ENCODE measurements at regions not wholly inside any gene's neighbourhood (a gene's known extent, or its start where the extent isn't known, plus 50 kb on each side); places are given as distances from the start of the nearest gene placed in this dataset.

DNA sequence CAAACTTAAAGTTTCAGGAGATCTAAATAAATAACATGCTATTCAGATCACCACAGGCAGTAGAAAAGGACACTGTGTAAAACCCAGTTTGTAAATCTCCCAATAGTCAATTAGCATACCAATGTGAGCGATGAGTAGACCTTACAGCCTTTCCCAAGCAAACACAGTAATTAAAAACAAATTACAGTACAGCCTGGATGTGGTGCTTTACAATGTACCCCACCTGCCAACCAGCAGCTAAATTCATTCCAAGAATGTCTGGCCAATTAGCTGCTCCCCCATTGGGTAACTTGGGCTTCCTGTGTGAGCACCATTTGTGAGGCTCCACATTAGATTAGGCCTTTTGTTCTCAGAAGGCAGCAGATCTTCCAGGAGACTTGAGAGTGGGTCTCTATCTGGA lies 635.0 kb downstream of the TBL1XR1 start:
- no peak for DNase-seq (ENCODE audit: low read depth, low spot score)

DNA sequence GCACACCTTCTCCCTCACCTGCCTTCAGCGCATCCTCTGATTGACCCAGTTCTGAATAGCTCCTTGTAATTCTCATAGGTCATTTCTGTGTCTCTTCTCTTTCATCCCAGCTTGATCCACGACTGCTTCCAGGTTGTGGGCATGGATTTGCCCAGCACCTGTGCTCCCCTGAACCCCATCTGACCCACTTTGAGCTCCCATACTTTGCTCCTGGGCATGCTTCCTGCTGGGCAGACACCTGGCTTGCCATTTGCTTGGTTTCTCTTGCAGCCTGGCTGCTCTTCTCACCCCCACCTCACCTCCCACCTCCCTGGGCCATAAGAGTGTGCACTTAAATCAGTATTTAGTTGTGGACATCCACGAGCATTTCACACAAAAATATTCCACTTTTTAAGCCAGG lies 635.5 kb downstream of the TBL1XR1 start:
- no peak for DNase-seq (ENCODE audit: low read depth, low spot score)

DNA sequence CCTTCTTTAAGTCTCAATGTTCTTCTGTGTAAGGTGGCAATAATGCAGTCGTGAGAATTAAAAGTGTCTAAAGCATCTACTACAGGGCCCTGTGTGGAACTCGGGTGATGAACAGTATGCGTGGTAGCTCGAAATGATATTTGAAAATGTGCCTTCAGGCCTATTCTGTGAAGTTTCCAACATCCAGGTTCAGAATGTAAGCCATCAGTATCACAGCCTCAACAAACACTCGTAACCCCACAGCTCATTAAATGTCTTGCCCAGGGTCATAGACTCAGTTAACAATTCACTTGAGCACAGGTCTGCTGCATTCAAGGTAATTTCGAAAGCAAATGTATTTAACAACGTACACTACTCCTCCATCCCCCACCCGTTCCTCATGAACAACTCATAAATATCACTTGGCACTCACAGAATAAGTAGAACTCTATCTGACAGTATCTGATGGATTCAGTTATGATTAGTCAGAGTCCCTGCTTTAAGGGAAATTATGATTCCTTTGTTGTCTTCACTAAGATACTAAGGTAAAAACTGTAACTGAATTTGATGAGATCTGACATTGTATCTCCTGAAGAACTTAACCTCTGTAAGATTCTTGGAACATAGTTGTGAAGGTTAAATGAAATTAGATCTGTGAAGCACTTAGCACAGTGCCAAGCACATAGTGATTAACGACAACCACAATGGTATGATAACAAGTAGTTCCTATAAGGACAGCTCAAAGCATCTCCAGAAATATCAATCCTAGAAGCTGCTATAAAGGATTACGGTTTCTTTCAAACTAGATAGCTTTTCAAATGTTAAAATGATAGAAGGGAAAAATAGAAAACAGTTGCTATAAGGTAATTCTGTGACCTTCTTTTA lies 642.3 kb downstream of the TBL1XR1 start:
- no peak for DNase-seq (ENCODE audit: low read depth, low spot score)

- no peak for DNase-seq (ENCODE audit: low read depth, low spot score)
Measured at GRCh38 chr3:176554264-176554663, 643.0 kb downstream of the TBL1XR1 start.

DNA sequence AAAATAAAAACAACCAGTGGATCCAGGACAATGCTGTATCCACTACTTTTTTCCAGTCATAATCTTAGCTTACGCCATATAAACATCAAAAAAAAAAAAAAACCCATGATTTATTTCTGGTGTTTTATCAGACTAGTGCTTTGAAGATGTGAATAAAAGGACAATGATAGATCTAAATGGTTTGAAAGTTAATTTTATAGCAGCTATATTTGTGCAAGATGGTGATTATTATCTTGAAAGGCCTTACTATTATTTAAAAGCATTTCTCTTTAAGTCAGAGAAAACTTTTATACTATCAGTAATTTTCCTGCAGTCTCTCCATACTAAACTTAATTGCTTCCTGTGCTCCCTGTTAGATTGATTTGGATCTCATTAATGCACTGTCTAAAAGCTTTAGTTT lies 670.3 kb downstream of the TBL1XR1 start:
- DNase-seq (ENCODE audit: low read depth, low spot score) = no peak

GRCh38 chr3:176526225-176526624 lies 671.1 kb downstream of the TBL1XR1 start:
- DNase-seq (ENCODE audit: low read depth, low spot score) = no peak

DNA sequence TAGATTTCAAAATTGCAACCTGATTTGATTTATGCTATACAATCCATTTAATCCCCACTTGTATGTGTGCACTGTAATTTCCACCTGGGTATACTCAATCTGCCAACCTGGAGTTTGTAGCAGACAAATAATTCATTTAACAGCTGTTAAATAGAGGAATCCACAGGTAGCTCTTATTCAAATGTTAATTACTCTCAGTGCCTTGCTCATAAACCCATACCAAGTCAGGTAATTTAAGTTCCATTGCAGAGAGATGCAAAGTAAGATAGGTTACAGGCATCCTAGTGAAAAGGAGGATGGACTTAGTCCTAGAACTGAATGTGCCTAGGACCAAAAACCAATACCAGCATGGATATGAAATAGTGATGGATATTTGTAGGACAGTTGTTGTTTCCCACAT lies 674.2 kb downstream of the TBL1XR1 start:
- no peak for DNase-seq (ENCODE audit: low read depth, low spot score)

DNA sequence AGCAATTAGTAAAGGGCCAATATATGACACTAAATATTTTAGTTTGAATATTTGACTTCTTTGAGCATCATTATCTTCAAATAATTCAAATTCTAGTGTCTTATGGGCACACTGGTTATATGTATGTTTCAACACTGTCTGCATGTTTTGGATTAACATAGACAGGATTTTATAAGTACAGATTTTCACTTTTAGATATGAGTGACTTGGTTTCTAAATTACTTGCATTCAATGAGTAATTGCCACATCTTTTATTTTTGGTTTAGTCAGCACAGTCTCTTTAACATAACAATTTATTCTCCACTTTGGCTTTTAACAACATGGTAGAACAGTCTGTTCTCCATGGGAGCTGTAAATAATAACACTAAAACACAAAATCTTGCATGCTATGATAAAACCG lies 674.8 kb downstream of the TBL1XR1 start:
- DNase-seq (ENCODE audit: low read depth, low spot score) = no peak

DNA sequence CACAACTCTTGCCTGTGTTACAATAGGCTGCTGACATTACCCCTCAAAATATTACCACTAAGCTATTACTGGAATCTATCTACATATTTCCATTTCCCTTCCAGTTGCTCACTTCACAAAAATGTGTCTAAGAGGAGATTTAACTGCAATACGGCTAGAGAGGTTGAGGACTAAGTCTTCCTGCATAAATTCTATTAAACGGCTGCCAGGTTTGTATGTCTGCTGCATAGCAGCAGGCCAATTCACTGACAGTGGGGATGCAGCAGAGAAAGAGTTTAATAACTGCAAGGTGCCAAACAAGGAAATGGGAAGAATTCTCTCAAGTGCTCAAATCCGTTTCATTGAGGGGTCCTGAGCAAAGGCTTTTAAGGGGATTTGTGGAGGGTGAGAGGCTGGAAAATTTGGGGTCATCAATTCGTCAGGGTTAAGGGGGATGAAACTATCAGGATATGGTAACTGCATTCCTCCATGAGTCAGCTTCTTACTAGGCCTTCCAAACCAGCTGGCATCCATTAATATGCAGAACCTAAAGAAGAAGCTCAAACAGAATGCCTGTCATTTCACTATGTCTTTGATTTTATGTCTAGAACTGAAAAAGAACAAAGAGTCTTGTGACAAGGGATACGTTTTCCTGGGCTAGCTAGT lies 675.6 kb downstream of the TBL1XR1 start:
- DNase-seq (ENCODE audit: low read depth, low spot score) = no peak

DNA sequence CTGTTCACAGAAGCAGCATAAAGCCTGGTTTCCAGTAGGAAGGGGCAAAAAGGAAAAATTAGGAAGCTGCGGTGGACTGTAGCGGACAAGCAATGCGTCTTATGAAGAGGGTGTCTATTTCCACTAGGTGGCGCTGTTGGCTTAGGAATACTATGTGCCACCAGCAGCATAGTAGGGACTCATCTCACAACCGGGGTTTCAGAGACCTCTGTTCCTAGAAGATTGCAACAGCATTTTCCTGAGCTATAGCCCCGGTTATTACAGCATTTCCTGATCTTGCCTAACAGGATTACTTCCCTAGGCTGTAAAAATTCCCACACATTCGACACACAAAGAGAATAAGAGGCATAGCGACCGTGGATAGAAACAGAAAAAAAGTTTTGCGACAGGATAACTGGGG lies 683.0 kb downstream of the TBL1XR1 start:
- DNase-seq (ENCODE audit: low read depth, low spot score) = no peak

GRCh38 chr3:176513604-176514003 lies 683.7 kb downstream of the TBL1XR1 start:
- DNase-seq (ENCODE audit: low read depth, low spot score) = no peak

DNA sequence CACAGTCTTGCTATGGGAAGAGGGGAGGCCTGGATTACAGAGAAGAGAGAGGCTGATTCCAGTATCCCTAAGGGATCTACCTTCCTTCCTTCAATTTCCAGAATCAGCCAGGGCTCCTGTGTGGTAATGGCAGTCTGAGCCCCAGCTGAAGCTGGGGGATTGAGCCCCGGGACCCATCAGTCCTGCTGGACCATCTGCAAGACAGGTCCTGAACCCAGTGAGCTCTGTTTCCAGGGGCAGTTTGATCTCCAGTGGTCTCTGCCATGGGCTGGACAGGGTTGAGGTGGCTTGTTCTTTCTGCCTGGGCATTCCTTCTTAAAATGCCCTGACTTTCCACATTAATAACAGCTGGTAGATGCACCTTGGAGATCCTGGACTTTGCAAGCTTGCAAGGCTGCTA lies 685.2 kb downstream of the TBL1XR1 start:
- no peak for DNase-seq (ENCODE audit: low read depth, low spot score)

DNA sequence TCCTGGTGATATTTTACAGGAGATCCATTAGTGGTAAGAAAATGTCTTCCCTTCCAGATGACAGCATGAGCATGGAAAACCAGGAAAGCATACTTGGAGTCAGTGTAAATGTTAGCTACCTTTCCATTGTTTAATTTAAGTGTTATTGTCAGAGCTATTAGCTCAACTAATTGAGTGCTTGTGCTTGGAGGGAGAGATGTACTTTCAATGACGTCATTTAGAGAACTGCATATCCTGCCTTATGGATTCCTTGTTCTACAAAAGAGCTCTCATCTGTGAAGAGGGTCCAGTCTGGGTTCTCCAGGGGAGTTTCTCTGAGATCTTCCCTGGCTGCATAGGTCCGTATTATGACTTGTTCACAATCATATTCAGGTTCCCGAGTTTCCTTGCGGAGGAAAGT lies 687.2 kb downstream of the TBL1XR1 start:
- no peak for DNase-seq (ENCODE audit: low read depth, low spot score)

DNA sequence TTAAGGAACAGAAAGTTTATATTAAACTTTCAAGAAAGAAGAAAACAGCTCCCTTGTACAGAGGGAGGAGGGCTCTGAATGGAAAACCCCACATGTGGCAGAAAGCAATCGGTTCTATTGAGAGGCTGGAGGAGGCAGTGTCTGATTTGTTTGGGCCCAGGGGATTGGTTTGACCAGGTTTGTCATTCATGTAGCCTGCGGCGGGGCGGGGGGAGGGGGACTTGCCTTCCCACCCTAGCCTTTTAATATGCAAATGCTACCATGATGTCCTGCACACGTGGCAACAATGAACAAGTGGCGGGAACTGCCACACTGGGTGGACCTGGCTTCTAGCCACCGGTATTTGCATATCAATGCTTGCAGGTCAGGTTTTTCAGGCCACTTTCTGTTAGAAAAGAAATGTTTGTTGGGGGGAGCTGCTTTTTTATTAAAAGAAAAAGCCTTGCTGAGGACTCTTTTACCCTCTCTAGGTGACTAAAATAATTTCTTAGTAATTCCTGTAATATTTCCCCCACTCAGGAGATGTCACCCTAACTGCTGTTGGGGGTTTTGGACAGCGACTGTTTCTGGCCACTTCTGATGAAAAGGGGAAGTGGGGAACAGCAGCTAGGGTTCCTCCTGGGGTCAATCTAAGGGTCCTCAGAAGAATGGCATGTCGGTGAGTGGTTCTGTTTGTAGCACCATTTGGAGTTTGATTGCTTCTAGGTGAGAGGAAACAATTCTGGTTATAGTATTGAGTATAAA lies 691.2 kb downstream of the TBL1XR1 start:
- DNase-seq (ENCODE audit: low read depth, low spot score) = no peak

- no peak for DNase-seq (ENCODE audit: low read depth, low spot score)
Measured at GRCh38 chr3:176491084-176491483, 706.2 kb downstream of the TBL1XR1 start.

- DNase-seq (ENCODE audit: low read depth, low spot score) = no peak
Measured at GRCh38 chr3:176490357-176490756, 706.9 kb downstream of the TBL1XR1 start.

- no peak for DNase-seq (ENCODE audit: low read depth, low spot score)
Measured at GRCh38 chr3:176479248-176479647, 718.0 kb downstream of the TBL1XR1 start.

GRCh38 chr3:176469694-176470205 lies 727.5 kb downstream of the TBL1XR1 start:
- DNase-seq (ENCODE audit: low read depth, low spot score) = no peak

DNA sequence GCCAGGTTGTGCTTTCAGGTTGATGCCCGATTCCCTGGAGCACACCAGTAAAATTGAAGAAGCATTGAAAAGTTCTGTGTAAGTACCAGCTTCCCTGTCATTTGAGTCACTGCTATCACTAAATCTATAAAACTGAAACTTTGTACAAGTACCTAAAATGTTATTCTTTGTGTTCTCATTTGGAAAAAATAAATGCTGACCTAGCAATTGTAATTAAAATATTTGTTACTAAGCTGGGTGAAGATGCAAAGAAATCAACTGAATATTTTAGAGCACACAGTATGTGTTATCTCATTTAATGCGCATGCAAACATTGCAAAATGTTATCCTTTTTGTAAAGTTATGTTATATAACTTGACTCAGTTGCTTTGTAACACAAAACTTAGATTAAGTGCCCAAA lies 733.7 kb downstream of the TBL1XR1 start:
- DNase-seq (ENCODE audit: low read depth, low spot score) = no peak

- no peak for DNase-seq (ENCODE audit: low read depth, low spot score)
Measured at GRCh38 chr3:176447369-176447768, 749.9 kb downstream of the TBL1XR1 start.

- no peak for DNase-seq (ENCODE audit: low read depth, low spot score)
Measured at GRCh38 chr3:176442326-176442725, 755.0 kb downstream of the TBL1XR1 start.

DNA sequence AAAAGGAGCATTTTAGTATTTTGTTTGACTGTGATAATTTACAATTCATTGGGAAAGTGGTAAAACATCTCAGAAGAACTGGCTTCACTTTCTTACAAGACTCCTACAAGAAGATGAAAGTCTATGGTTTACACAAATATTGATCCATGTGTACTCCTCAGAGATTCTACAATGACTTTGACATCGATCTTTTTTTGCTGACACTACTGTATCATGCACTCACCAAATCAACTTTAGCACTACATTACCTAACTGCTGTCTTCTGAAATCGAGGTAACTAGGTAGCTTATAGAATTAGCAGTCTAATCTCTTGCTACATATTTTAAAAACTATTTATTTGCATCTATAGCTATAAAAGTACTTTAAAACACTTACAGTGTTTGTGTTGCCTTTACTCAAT lies 757.6 kb downstream of the TBL1XR1 start:
- no peak for DNase-seq (ENCODE audit: low read depth, low spot score)
